Loucy (cell line): ENCODE measurements at regions not wholly inside any gene's neighbourhood (a gene's known extent, or its start where the extent isn't known, plus 50 kb on each side); places are given as distances from the start of the nearest gene placed in this dataset.

Source experiments
- H2AFZ ChIP-seq: fragments of 200-600 bp; sonication (generic); 2 replicates; pipeline ENCODE4 v1.6.0; 2016; ENCODE audit warnings: antibody characterized with exemption, mild to moderate bottlenecking, low read length, moderate library complexity
- H3F3A ChIP-seq: fragments of 200-600 bp; 2 replicates; pipeline ENCODE4 v1.6.0; 2016; ENCODE audit warnings: antibody characterized with exemption, low read depth, mild to moderate bottlenecking
- H3K27me3 ChIP-seq: fragments of 200-600 bp; sonication (generic); 2 replicates; pipeline ENCODE4 v1.6.1; 2014; ENCODE audit warnings: low read length, mild to moderate bottlenecking; ENCODE audit not compliant: insufficient read depth, poor library complexity, severe bottlenecking
- H3K36me3 ChIP-seq: fragments of 200-600 bp; sonication (generic); 2 replicates; pipeline ENCODE4 v1.6.1; 2016; ENCODE audit warnings: low read length; ENCODE audit not compliant: insufficient read depth
- H3K4me1 ChIP-seq: fragments of 200-600 bp; sonication (generic); 2 replicates; pipeline ENCODE4 v1.5.1; 2014; ENCODE audit warnings: low read length, mild to moderate bottlenecking; ENCODE audit not compliant: insufficient read depth, poor library complexity, severe bottlenecking
- H3K4me2 ChIP-seq: fragments of 200-600 bp; sonication (generic); 2 replicates; pipeline ENCODE4 v1.6.0; 2014; ENCODE audit warnings: antibody characterized with exemption, low read length, low read depth, mild to moderate bottlenecking; ENCODE audit not compliant: poor library complexity, severe bottlenecking
- H3K4me3 ChIP-seq: fragments of 200-600 bp; sonication (generic); 2 replicates; pipeline ENCODE4 v1.5.1; 2014; ENCODE audit warnings: low read length, mild to moderate bottlenecking, mixed read lengths; ENCODE audit not compliant: poor library complexity, severe bottlenecking
- H3K79me2 ChIP-seq: fragments of 200-600 bp; sonication (generic); 2 replicates; pipeline ENCODE4 v1.6.1; 2014; ENCODE audit warnings: low read length; ENCODE audit not compliant: insufficient read depth
- H3K9ac ChIP-seq: fragments of 200-600 bp; sonication (generic); 2 replicates; pipeline ENCODE4 v1.6.0; 2014; ENCODE audit warnings: mild to moderate bottlenecking, low read depth, low read length, moderate library complexity; ENCODE audit not compliant: poor library complexity, severe bottlenecking
- H3K9me2 ChIP-seq: fragments of 200-600 bp; sonication (generic); replicated peaks from 2 replicates; pipeline ENCODE4 v1.6.1; 2016; ENCODE audit warnings: low read depth, low read length, mixed read lengths
- H3K9me3 ChIP-seq: fragments of 200-600 bp; sonication (generic); 2 replicates; pipeline ENCODE4 v1.6.1; 2014; ENCODE audit warnings: mild to moderate bottlenecking, antibody characterized with exemption, low read length, low read depth; ENCODE audit not compliant: insufficient read depth
- H4K20me1 ChIP-seq: fragments of 200-600 bp; sonication (generic); 2 replicates; pipeline ENCODE4 v1.6.0; 2014; ENCODE audit warnings: antibody characterized with exemption, low read length, mild to moderate bottlenecking; ENCODE audit not compliant: insufficient read depth, poor library complexity, severe bottlenecking
- EZH2phosphoT487 ChIP-seq: fragments of 200-600 bp; IDR thresholded peaks from 2 replicates; pipeline ENCODE4 v1.6.1; 2018; ENCODE audit warnings: antibody characterized with exemption, mild to moderate bottlenecking, moderate library complexity, borderline replicate concordance
- TF ChIP-seq, protein P1 (sequence below): fragments of 200-600 bp; sonication (generic); conservative IDR thresholded peaks from 2 replicates; pipeline ENCODE4 v1.5.1; 2014; ENCODE audit warnings: mild to moderate bottlenecking, antibody characterized with exemption, low read length

GRCh38 chr16:86727131-86727530 is 148.8 kb downstream of the FOXL1 start:
- H3K36me3 ChIP-seq = no peaks in the 10 kb centered on the region
- no peaks in the 10 kb centered on the region for H3K27me3 ChIP-seq
- no peaks in the 10 kb centered on the region for H3K9me3 ChIP-seq
- H3K4me2 ChIP-seq = no peak overlapping the region
- H3K9me2 ChIP-seq = no peaks in the 10 kb centered on the region
- H3F3A ChIP-seq = no peaks in the 10 kb centered on the region
- TF ChIP-seq, protein P1, sequence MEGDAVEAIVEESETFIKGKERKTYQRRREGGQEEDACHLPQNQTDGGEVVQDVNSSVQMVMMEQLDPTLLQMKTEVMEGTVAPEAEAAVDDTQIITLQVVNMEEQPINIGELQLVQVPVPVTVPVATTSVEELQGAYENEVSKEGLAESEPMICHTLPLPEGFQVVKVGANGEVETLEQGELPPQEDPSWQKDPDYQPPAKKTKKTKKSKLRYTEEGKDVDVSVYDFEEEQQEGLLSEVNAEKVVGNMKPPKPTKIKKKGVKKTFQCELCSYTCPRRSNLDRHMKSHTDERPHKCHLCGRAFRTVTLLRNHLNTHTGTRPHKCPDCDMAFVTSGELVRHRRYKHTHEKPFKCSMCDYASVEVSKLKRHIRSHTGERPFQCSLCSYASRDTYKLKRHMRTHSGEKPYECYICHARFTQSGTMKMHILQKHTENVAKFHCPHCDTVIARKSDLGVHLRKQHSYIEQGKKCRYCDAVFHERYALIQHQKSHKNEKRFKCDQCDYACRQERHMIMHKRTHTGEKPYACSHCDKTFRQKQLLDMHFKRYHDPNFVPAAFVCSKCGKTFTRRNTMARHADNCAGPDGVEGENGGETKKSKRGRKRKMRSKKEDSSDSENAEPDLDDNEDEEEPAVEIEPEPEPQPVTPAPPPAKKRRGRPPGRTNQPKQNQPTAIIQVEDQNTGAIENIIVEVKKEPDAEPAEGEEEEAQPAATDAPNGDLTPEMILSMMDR = no peak
- no peak for TF ChIP-seq EZH2phosphoT487
- H3K9ac ChIP-seq = no peak overlapping the region
- H4K20me1 ChIP-seq = no peaks in the 10 kb centered on the region
- no peaks in the 10 kb centered on the region for H3K79me2 ChIP-seq
- H2AFZ ChIP-seq = no peak overlapping the region
- H3K4me3 ChIP-seq = no peak overlapping the region
- no peaks in the 10 kb centered on the region for H3K4me1 ChIP-seq

DNA sequence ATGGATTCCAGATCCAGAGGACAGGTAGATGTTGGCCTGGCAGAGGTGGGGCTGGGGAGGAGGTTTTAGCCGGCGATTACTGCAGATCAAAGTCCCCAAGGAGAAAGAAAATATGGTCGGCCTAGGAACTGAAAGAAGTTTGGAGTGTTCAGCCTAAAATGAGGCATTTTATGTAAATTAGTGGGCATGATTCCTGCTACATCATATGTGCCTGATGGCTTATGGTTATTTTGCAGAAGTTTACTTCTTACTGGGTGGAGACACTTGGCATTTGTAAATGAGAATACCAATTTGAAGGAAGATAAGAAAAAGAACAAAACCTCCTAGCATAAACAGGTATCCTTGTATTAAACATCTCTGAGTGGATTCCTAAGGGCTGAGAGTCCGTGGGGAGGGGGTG is 149.3 kb downstream of the FOXL1 start:
- Histone ChIP-seq H3K9ac (no peak overlapping the region), H3K4me1 (no peaks in the 10 kb centered on the region), H3K9me3 (no peaks in the 10 kb centered on the region), H2AFZ (no peak overlapping the region), H3K27me3 (no peaks in the 10 kb centered on the region), H3K36me3 (no peaks in the 10 kb centered on the region), H3K4me3 (no peak overlapping the region), H3K9me2 (no peaks in the 10 kb centered on the region), H3F3A (no peaks in the 10 kb centered on the region), H4K20me1 (no peaks in the 10 kb centered on the region), H3K4me2 (no peak overlapping the region), H3K79me2 (no peaks in the 10 kb centered on the region)
- no peak for TF ChIP-seq EZH2phosphoT487

DNA sequence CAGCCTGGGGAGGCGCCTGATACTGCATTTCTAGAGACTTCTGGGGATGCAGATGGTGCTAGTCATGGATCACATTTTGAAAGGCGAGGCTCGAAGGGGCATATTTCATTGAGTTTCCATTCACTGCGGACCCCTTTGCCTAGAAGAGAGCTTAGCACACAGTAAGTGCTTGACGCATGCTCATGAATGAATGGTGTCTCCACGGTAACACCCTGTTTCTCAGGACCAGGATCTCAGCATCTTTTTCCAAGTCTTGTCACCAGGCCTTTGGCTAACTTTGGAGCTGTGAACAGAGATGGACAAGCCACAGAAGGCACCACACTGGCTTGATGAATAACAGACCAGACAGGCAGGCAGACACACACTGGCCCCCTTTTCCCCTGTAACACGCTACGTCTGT is 151.3 kb downstream of the FOXL1 start:
- TF ChIP-seq, protein P1 = no peak
- TF ChIP-seq EZH2phosphoT487 = no peak

DNA sequence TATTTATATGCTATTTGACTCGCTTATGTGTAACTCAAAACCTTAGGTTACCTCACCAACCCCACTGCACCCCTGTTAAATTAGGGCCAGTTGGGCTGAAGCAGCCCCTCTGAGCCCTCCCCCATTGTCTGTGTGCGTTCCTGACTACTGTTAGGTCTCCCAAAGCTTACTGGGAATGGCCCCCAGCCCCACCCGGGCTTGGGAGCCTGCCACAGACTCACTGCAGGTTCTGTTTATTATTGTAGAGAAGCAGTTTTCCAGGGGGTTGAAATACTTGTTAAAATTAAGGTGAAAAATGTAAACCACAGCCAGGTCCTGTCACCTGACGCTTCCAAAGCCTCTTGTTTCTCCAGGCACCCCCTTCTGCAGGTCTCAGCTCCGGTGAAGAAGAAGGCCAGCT is 151.7 kb downstream of the FOXL1 start:
- H3K79me2 ChIP-seq = no peaks in the 10 kb centered on the region
- no peak overlapping the region for H3K4me2 ChIP-seq
- H3F3A ChIP-seq = no peaks in the 10 kb centered on the region
- H3K9ac ChIP-seq = no peak overlapping the region
- no peaks in the 10 kb centered on the region for H4K20me1 ChIP-seq
- no peaks in the 10 kb centered on the region for H3K9me2 ChIP-seq
- H3K4me1 ChIP-seq = no peaks in the 10 kb centered on the region
- H3K27me3 ChIP-seq = no peaks in the 10 kb centered on the region
- H3K4me3 ChIP-seq = no peak overlapping the region
- H2AFZ ChIP-seq = no peak overlapping the region
- TF ChIP-seq, protein P1 = no peak
- no peak for TF ChIP-seq EZH2phosphoT487
- no peaks in the 10 kb centered on the region for H3K36me3 ChIP-seq
- H3K9me3 ChIP-seq = no peaks in the 10 kb centered on the region

More for the DNA sequence above, 151.3 kb downstream of the FOXL1 start:
- Histone ChIP-seq H2AFZ (no peak overlapping the region), H3K4me2 (no peak overlapping the region), H3K79me2 (no peaks in the 10 kb centered on the region), H3F3A (no peaks in the 10 kb centered on the region), H3K9me2 (no peaks in the 10 kb centered on the region), H3K9ac (no peak overlapping the region), H3K9me3 (no peaks in the 10 kb centered on the region), H3K27me3 (no peaks in the 10 kb centered on the region), H3K36me3 (no peaks in the 10 kb centered on the region), H4K20me1 (no peaks in the 10 kb centered on the region), H3K4me3 (no peak overlapping the region), H3K4me1 (no peaks in the 10 kb centered on the region)
